GM18502 (cell line): ENCODE measurements at regions not wholly inside any gene's neighbourhood (a gene's known extent, or its start where the extent isn't known, plus 50 kb on each side); places are given as distances from the start of the nearest gene placed in this dataset.
"Not testable (repeated sequence)": the region's sequence is repeated elsewhere in the genome, so short reads cannot be mapped to it uniquely, and the experiment has no call there.

ENCODE experiments used
- ATAC-seq: cut with Tn5 transposase; IDR thresholded peaks from one replicate; pipeline ENCODE4 v1.9.1; 2021; ENCODE audit warnings: mild to moderate bottlenecking; ENCODE audit not compliant: unreplicated experiment, poor library complexity

DNA sequence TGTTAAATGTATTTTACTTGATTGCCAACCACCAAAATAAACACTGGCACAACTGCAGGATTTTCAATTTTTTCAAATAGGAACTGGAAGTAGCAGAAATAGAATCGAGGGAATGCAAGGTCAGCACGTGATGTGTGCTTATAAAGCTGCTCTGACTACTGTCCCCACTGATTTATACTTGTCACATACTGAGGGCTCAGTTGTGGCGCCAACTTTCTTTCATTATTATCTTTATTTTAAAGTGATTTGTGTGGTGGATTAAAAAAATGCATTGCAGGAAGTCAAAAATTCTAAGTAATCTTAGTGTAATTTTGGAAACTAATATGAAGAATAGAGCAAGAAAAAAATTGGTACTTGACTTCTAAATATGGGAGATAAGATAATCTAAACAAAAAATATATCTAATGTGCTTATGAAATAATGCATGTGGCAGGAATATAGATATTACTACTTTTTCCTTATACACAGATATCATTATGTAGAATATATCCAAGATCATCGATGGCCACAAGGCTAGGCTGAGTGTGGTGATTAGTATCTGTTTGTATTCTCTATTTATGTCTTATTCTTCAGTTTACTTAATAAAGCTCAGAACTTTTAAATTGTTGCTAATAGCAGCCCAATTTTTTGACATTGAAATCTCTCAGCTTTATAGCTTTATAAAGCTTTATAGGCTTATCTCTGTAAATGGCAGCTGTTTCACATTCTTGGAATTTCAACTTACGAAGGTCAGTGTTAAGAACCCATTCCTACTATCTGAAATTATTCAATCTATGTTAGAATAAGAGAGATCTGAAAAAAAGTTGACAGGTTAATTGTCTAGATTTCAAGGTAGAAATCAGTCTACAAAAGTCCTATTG, 404.5 kb upstream of the ADAMTS5 start:
- ATAC-seq = no peak

DNA sequence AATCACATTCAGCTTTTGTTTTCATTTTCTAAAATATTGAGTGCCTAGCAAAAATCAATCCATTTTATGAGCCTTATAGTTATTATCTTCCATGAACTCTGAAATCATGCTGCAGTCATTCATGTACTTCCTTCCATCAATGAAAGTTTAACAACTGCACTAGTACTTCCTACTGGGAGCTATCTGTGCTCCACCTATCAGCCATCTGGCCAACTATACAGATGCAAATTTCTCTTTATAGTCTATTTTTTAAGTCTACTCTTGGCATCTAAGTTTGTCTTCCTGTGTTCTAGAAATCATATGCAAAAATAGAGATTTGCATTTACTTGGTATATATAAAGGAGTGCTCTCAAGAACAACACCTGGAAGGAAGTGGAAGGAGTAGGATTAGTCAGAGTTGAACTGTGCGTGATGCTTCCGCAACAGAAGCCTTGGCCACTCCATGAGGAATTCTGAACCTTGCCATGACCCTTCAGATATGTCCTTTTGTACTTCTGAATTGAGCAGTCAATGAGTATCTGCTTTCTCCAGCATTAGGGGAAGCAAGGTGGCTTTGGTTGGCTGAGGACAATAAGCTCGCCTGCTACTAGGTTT, 403.2 kb upstream of the ADAMTS5 start:
- no peak for ATAC-seq

DNA sequence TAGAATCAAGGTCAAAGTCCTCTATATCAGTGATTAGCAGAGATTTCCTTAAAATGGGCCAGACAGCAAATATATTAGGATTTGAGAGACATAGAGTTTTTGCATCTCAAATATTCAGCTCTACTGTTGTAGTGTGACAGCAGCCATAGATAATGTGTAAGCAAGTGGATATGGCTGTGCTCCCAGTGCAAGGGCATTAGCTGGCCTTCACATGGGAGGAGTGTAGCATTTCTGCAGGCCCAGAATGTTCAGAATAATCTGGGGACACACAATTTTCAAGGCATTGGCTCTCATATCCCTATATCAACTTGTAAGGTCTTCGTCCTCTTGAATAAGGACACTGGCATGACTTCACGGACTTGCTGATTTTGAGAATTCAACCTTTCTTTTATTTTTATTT, 402.3 kb upstream of the ADAMTS5 start:
- ATAC-seq = no peak

DNA sequence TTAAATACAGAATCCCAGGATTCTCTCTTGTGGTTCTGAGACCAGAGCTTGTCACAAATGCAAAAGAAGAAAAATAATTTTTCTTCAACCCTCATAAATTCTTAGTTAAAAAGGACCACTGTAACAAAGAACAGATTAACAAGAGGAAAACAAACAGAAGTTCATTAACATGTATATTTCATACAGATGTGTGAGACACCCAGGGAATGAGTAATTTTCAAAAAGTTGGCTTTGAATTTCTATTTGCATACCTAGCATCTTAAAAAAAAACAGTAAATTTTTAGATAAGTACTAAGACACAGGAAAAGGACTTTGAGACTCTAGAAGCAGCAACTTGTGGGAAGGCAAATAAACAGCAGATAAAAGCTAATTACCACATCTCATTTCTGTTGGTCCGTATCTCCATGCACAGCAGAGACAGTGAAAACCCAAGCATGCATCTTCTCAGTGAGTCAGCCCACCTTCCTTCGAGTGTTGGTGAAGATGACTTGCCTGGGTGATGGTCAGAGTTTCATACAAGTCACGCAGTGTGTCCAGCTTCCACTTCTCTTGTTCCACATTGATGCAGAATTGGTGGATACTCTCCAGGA, 399.9 kb upstream of the ADAMTS5 start:
- ATAC-seq = no peak

DNA sequence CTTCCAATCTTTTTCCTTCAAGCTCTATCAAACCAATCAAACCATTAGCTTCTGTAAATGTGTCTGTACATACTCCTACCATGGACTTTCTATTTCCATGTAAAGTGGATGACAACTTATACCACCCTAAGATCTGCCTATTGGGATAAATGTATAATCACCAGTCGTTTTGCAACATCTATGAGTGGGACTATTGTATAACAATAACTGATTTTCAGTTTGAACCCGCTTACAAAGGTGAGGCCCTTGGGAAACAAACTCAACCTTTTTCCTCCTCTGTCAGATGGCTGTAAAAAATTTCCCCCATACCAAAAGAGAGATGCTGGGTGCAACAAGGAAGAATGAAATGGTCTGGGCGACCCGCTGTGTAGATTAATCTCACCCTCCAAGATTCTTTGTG, 399.1 kb upstream of the ADAMTS5 start:
- no peak for ATAC-seq

DNA sequence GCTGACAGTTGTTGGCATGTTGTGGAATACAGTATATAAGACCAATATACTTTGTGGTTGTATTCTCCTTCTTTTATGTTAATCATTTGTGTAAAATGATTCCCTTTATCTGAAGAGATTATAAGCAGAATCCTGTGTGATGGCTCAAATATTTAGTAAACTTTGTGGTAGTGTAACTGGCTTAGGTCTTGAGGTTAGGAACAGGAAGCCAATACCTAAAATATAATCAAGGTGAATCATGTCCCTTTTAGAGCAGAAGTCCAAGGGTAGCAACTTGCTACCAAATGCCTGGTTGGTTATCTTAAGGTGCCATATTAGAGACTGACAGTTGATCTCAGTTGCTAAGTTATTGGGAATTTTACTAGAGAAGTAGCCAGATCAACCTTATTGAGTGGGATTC, 398.5 kb upstream of the ADAMTS5 start:
- ATAC-seq = no peak

DNA sequence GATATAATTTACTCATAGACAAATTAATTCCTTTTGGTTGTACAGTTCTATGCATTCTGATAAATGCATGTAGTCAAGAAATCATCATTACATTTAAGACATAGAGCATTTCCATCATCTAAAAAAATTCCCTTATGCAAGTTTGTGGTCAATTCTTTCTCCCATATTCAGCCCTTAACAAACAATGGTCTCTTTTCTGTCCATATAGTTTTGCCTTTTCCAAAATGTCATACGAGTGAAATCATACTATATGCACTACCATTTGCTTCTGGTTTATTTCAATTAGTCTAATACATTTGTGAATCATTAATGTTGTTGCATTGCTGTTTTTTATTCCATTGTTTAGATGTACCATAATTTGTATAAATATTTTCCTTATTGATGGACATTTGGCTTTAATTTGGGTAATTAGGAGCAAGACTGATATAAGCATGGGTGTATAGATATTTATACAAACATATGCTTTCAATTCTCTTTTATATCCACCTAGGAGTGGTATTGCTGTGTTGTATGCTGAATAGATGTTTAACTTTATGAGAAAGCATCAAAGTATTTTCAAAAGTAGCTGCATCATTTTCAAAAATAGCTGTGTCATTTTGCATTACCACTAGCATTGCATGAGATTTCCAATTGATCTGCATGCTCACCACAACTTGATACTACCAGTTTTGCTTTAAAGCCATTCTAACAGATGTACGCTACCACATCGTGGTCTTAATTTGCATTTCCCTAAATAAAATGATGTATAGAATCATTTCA, 397.0 kb upstream of the ADAMTS5 start:
- no peak for ATAC-seq

DNA sequence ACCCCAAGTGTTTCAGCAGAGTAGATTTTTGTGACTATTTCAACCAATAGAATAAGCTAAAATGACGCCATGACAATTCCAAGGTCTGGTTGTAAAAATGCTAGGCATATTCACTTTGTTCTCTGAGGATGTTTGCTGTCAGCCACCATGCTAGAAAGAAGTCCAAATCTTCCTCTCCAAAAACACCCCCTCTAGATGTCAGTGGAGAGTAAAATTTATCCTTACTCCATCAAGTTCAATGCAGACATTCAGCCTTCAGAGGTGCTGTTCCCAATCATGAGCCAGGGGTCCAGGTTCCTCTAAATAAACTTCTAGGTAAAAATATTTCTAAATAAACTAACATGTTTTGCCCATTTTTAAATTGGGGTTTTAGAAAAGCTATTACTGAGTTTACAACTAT, 395.4 kb upstream of the ADAMTS5 start:
- no peak for ATAC-seq

DNA sequence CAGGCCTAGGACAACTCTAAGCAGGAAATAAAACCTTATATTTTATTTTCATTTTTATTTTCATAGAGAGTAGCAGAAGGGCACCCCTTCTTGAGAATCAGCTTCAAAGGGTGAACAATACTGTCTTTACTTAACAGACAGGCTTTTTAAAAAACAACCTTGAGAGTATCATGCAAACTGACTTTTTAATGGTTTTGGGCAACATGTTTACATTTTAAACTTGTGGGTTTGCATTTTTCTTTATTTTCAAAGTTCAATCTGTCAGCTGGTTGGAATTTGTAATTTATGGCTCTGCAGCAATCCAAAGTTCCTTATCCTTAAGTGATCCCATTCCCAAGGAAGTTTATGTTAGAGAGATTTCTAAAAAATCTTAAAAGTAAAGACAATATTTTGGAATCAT, 392.3 kb upstream of the ADAMTS5 start:
- no peak for ATAC-seq

DNA sequence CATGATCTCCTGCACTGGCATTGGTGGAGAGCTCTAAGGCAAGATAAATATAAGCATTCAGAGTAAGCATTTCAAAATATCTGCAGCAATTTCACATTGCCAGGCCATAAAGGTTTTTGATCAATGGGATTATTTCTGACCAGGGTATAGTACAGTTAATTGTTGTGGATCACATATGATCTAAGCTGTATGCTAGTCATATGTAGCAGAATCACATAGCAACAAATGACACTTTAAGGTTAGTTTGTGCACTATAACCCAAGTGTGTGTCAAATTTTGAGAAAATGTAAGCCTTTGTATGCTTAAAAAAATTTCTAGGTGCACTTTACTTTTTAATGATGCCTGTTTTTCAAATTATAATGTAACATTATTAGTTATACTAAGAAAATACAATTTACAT, 386.0 kb upstream of the ADAMTS5 start:
- no peak for ATAC-seq

DNA sequence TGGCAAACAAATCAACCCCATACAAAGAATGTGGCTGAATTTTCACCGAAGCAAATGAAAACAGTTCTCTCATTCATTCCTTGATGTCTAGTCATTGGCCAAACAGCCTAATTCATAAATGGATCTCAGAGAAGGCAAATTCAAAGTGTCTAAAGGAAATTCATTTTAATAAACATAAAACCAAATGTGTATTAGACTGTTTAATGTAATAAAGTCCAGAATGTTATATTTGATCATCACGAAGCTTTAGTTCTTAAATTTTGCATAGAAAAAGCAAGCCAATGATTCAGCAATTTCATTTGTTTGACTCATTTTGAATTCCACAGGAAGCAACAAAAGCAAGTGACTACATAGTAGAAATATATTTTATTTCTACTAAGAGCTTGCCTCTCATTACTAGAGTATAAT, 379.2 kb upstream of the ADAMTS5 start:
- ATAC-seq = no peak

DNA sequence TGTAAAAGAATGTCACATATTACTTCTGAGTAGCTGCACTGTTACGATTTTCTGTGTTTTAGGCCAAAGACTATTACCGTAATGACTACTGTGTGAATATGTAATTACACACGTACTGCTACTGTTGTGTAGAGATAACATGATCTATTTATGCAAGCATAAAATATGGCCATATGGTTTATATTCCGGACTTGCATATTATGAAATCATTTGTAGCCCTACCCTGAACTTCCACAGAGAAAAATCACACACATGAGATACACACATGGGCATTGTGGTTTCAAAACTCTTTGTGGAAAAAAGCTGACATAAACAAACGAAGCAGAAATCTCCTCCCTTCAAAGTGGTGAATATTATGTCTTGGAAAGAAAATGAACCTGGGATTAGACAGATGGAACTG, 373.0 kb upstream of the ADAMTS5 start:
- ATAC-seq = no peak

DNA sequence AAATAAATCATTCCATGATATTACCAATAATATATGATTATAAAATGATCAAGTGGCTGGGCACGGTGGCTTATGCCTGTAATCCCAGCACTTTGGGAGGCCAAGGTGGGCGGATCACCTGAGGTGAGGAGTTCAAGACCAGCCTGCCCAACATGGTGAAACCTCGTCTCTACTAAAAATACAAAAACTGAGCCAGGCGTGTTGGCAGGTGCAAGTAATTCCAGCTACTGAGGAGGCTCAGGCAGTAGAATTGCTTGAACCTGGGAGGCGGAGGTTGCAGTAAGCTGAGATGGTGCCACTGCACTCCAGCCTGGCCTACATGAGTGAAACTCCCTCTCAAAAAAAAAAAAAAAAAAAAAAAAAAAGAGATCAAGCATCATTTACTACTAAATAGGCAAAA, 371.1 kb upstream of the ADAMTS5 start:
- ATAC-seq = not testable (repeated sequence)

DNA sequence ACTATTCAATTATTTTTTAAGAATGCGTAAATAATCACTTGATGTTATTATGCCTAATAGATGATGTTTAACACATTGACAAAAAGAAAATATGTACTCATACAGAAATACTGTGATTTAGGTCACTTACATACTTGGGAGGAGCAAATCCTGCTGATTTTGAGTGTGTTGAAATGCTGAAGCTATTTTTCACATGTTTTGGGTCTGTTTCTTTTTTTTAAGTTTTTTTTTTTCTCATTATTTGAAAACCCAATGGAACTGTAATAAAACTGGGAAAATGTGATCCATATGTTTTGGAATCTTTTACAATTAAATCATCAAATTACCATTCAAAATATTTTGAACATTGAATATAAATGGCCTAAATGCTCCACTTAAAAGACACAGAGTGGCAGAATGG, 366.2 kb upstream of the ADAMTS5 start:
- ATAC-seq = no peak

DNA sequence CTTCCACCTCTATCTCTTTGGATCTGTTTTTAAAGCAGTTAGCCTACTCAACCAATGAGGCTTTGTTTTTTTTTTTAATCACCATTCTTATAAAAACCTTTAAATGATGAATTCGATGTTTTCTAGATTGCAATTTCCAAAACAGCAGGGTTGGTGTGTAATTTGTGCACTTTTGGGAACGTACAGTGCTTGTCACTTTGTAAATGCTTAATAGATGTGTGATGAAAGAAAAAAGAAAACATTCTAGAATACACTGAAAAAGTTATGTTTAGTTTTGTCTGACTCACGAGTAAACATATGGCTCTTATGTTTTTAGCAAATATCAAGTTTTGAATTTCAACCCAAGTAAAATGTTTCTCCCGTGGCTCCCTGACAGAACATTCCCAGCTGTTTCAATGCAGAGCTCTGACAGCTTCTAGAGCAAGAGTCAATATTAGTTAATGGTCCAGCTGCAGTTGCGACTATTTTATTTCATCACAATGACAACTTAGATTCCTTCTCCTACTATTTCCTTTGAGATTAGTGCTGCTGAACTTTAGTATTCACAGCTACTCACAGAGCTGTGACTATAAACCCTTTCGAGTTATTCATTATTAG, 362.5 kb upstream of the ADAMTS5 start:
- no peak for ATAC-seq

DNA sequence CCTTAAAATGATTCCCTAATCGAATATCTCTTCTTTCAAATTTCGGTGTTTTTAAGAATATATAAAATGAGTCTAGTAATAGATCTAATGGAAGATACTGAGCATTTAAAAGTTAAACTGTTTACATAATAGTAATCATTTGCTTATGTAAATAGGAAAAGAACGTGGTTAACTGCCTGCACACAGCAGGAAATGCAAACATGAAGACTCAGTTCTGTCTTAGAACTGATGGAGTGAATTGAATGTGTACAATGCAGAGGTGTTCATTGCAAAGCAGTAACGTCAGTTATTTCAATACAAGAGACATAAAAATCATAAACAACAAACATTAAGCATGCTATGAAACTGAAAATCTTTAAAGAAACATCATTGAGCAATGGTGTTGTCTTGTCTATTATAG, 359.4 kb upstream of the ADAMTS5 start:
- no peak for ATAC-seq

DNA sequence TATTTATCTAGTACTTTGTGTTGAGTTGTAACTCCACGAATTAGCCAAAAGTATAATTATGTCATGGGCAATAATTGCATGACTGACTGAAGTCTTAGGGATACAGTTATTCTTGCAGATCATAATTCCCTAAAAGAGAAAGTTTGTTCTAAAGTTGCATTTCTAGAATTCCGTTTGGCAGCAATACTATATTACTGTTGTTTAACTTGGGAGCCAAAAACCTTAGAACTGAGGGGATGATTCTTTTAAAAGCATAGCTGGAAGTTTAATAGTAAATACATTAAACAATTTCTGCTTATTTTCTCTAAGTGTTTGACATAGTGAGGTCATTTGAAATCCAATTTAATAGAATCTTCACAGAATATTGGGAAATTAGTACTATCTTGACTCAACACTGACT, 356.4 kb upstream of the ADAMTS5 start:
- ATAC-seq = no peak

DNA sequence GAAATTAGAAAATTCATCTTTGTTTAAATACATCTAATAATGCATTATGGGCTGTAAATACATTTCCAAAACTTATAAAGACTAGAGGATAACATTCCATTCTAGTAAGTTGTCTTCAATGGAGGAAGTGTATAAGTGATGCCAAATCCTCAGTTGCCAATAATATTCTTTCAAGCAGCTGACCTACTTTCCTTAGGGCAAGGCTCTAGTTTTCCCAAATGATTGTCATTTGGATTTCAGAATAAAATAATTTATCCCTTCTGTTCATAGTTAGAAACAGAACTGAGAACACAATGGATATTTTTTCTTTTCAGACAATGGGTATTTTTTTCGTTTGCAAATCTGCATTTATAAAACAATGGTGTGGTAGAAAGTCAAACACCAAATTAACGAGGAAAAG, 354.9 kb upstream of the ADAMTS5 start:
- ATAC-seq = no peak

DNA sequence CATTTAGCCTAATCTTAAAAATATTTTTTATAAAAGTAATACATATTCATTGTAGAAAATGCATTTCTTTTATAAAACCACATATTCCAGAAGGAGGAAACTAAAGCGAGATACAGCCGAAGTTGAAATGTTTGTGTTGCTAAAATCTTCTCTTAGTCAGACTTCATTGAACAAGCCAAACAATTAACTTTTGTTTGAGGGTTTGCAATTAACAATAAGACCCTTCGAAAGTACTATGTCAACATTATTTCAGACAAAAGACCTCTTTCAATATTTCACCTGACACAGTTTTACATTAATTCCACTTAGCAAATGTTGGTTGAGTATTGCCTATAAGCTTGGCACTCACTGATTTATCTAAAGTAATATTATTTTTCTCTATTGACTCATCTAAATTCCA, 354.0 kb upstream of the ADAMTS5 start:
- no peak for ATAC-seq

DNA sequence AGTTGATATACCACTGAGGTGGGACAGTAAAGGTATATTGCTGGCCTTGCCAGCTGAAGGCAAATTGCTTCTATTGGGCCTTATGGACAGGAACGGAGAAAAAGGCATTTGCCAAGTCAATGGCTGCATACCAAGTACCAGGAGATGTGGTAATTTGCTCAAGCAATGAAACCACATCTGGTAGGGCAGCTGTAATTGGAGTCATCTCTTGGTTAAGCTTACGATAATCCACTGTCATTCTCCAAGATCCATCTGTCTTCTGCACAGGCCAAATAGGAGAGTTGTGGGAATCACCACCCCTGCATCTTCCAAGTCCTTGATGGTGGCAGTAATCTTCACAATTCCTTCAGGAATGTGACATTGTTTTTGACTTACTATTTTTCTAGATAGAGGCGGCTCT, 350.7 kb upstream of the ADAMTS5 start:
- ATAC-seq = not testable (repeated sequence)

DNA sequence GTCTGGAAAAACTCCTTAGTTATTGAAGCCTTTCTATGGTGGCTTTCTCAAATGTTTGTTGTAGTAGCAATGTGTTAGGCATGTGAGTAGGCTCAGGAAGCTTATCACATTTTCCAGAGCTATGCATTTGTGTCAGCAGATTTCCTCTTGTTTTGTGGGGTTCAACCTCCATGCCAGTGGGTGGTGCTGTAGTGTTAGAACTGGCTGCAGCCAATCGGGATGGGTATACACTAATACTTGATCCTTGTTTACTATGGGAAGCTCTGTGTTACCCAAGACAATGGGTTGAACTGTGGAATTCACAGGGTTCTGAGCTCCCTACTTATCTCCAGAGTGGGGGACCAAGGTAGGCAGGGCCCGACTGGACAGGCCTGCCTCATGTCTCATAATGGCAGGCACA, 348.5 kb upstream of the ADAMTS5 start:
- ATAC-seq = no peak
